ENCODE measurements at regions not wholly inside any gene's neighbourhood (a gene's known extent, or its start where the extent isn't known, plus 50 kb on each side); places are given as distances from the start of the nearest gene placed in this dataset.
"Not testable (repeated sequence)": the region's sequence is repeated elsewhere in the genome, so short reads cannot be mapped to it uniquely, and the experiment has no call there.

DNA sequence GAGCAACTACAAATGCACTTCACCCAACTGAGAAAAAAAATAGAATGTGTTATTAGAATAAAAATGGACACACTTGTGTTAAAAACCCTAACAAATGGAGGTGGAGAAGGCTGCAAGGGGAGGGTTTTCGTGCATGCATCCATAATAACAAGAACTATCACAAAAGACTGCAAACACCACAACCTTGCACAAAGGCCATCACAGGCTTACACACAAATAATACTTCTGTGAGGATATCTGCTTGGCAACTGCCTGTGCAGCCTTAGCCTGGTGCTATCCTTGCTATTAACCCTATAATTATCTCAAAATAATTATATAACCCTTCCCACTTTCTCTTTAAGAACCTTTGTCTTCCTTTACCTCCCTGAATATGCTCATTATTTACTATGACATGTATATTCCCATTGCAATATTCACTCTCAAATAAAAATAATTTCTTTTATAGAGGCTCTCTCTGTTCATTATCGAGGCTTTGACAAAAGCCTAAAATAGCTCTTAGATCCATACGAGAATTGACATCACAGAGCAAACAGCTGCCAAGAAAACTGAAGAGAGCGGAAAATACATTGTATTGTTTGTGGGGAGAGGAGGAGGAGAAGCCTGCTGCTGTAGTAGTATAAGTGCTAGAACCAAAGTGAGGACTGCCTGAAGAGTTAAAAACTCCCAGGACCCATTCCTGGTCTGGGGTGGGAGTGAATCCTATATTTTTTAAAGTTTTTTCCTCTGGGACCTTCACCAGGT, 1768.7 kb downstream of the BRINP3 start:
- H3K4me3 Mint-ChIP-seq, result no peak overlapping the region
- no peaks in the 10 kb centered on the region for H3K36me3 Mint-ChIP-seq
- H3K4me1 Mint-ChIP-seq, result no peaks in the 10 kb centered on the region
- H3K27ac Mint-ChIP-seq, result no peak overlapping the region
- H3K9me3 Mint-ChIP-seq, result peaks cover 25% of the 10 kb centered on the region
- no peaks in the 10 kb centered on the region for H3K27me3 Mint-ChIP-seq

DNA sequence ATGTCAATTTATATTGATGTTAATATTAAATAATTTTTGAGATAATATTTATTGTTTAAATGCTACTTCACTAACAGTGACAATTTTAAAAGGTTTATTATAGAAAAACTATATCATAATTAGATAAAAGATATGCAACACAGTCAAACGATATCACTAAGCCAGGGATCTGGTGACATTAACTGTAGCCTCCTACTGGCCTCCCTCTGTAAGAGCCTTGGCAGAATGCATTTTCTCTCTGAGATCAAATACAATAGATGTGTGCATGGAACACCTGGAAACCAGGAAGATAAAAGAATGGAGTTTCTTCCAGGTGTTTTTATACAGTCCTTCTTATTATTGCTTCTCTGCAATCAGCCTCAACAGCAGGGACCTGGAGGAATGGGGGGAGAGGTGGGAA, 1762.1 kb downstream of the BRINP3 start:
- Mint-ChIP-seq H3K9me3 (peaks cover 4% of the 10 kb centered on the region), H3K27me3 (no peaks in the 10 kb centered on the region), H3K4me1 (no peaks in the 10 kb centered on the region), H3K27ac (no peak overlapping the region), H3K4me3 (no peak overlapping the region), H3K36me3 (no peaks in the 10 kb centered on the region)

DNA sequence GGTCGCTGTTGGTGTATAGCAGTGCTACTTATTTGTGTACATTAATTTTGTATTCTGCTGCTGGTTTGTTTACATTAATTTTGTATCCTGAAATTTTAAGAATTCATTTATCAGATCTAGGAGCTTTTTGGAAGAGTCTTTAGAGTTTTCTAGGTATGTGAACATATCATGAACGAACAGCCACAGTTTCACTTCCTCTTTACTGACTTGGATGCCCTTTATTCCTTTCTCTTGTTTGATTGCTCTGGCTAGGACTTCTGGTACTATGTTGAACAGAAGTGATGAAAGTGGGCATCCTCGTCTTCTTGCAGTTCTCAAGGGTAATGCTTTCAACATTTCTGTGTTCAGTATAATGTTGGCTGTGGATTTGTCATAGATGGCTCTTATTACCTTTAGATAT, 1757.9 kb downstream of the BRINP3 start:
- no peaks in the 10 kb centered on the region for H3K9me3 Mint-ChIP-seq
- no peak overlapping the region for H3K27ac Mint-ChIP-seq
- no peak overlapping the region for H3K4me3 Mint-ChIP-seq
- H3K4me1 Mint-ChIP-seq, result no peaks in the 10 kb centered on the region
- no peaks in the 10 kb centered on the region for H3K27me3 Mint-ChIP-seq
- H3K36me3 Mint-ChIP-seq, result no peaks in the 10 kb centered on the region

DNA sequence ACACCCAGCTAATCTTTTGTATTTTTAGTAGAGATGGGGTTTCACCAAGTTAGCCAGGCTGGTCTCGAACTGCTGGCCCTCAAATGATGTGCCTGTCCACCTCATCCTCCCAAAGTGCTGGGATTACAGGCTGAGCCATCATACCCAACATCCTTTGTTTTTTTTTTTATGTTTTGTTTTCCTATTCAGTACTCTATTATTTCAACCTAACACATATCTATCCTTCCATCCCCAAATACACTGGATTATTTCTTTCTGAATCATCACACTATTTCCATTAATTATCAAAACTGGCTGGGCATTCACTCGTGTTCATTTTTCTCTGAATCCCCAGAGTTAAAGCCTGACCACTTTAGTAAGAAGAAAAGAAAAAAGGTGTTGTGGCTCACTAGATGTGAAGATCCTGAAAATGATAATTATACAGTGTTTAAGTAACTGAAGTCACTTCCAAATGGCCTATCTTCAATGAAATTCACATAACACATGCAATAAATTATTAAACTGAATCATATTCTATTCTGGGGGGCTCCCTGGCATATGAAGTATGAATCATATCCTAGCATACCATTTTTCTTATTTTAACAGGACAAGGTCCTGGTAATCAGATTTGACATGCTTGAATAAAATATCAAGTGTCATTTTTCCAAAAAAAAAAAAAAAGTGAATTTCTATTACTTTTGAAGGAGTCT, 1754.2 kb downstream of the BRINP3 start:
- Mint-ChIP-seq H3K36me3 (no peaks in the 10 kb centered on the region), H3K4me3 (no peak overlapping the region), H3K27me3 (no peaks in the 10 kb centered on the region)

DNA sequence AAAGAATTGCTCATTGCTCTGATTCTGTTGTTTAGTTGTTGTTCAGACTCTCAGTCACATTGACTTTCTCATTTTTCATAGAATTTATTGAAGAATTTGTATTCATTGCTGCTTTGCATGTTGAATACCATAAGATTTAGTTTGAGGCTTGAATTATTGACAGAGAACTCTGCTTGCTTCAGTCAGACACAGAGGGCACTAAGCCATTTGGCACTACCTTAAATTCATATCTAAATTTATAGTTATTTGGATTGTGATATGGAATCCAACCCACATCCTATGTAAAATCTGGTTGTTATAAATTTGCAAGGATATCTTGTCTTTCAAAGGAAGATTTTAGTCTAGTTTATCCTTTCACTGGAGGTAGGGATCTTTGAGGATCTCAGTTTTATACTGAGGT, 1748.6 kb downstream of the BRINP3 start:
- H3K4me1 Mint-ChIP-seq, result no peaks in the 10 kb centered on the region
- no peak overlapping the region for H3K4me3 Mint-ChIP-seq
- no peak overlapping the region for H3K27ac Mint-ChIP-seq
- H3K36me3 Mint-ChIP-seq, result no peaks in the 10 kb centered on the region
- peaks cover 6% of the 10 kb centered on the region for H3K9me3 Mint-ChIP-seq
- H3K27me3 Mint-ChIP-seq, result no peaks in the 10 kb centered on the region

More for the DNA sequence above, 1754.2 kb downstream of the BRINP3 start:
- H3K9me3 Mint-ChIP-seq, result no peaks in the 10 kb centered on the region
- no peak overlapping the region for H3K27ac Mint-ChIP-seq
- H3K4me1 Mint-ChIP-seq, result no peaks in the 10 kb centered on the region

DNA sequence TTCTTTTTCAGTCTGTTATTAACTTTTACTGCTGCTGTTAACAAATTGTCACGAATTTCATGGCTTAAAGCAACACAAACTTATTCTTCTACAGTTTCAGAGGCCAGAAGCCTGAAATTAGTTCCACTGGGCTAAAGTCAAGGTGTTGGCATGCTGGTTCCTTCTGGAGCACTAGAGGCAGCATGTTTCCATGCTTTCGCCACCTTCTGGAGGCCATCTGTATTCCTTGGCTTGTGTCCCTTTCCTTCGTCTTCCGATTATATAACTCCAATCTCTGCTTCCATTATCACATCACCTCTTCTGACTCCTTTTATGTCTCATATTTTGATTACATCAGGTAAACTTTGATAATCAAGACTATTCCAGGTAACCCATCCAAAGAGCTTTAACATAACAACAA, 1742.1 kb downstream of the BRINP3 start:
- Mint-ChIP-seq H3K9me3 (peaks cover 6% of the 10 kb centered on the region), H3K27ac (no peak overlapping the region), H3K4me1 (no peaks in the 10 kb centered on the region), H3K4me3 (no peak overlapping the region), H3K36me3 (no peaks in the 10 kb centered on the region), H3K27me3 (no peaks in the 10 kb centered on the region)

DNA sequence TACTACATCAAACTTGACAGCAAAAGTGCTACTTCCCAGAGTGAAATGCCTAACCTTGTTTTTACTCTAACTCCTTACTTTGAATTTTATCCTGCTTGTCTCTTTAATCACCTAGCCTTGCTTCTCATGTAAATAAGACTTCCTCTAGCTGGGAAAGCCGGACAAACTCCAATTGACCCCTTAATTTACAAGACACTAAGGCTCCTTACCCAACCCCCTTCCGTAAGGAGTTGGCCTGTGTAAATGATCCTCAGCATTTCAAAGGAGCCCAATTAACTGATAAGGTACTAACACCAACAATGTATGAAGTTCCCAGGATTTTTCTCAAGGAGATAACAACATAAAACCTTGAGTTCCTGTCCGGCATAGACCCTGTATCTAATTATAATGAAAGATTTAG, 1728.4 kb downstream of the BRINP3 start:
- not testable (repeated sequence) for H3K27me3 Mint-ChIP-seq, H3K27ac Mint-ChIP-seq, H3K4me1 Mint-ChIP-seq, H3K4me3 Mint-ChIP-seq, H3K9me3 Mint-ChIP-seq, H3K36me3 Mint-ChIP-seq

DNA sequence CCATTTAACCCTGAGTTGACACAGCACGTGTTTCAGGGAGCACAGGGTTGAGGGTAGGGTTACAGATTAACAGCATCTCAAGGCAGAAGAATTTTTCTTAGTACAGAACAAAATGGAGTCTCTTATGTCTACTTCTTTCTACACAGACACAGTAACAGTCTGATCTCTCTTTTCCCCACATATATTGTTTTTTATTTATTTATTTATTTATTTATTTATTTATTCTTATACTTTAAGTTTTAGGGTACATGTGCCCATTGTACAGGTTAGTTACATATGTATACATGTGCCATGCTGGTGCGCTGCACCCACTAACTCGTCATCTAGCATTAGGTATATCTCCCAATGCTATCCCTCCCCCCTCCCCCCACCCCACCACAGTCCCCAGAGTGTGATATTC, 1725.6 kb downstream of the BRINP3 start:
- not testable (repeated sequence) for H3K4me3 Mint-ChIP-seq, H3K27ac Mint-ChIP-seq, H3K4me1 Mint-ChIP-seq, H3K9me3 Mint-ChIP-seq, H3K36me3 Mint-ChIP-seq, H3K27me3 Mint-ChIP-seq

DNA sequence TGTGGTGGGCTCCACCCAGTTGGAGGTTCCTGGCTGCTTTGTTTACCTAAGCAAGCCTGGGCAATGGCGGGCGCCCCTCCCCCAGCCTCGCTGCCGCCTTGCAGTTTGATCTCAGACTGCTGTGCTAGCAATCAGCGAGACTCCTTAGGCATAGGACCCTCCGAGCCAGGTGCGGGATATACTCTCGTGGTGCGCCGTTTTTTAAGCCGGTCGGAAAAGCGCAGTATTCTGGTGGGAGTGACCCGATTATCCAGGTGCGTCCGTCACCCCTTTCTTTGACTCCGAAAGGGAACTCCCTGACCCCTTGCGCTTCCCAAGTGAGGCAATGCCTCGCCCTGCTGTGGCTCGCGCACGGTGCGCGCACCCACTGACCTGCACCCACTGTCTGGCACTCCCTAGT, 1719.9 kb downstream of the BRINP3 start:
- not testable (repeated sequence) for H3K4me1 Mint-ChIP-seq, H3K4me3 Mint-ChIP-seq, H3K27me3 Mint-ChIP-seq, H3K9me3 Mint-ChIP-seq, H3K27ac Mint-ChIP-seq, H3K36me3 Mint-ChIP-seq

DNA sequence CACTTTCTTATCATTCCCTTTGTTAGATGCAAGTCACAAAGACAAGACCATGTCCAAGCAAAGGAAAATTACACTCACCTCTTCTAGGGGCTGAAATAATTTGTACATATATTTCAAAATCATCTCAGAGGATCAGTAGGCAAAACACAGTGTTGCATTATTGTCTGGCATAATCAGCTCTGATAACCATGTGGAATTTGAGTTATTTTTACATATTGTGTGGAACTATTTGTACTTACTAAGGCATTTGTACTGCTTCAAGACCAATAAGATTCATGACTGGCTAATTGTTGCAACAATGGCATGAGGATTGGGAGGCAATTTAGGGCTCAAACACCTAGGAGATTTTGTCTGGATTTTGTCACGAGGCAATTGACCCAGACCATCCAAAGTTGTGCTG, 1716.4 kb downstream of the BRINP3 start:
- no peak overlapping the region for H3K27ac Mint-ChIP-seq
- H3K9me3 Mint-ChIP-seq, result peaks cover 7% of the 10 kb centered on the region
- no peak overlapping the region for H3K4me3 Mint-ChIP-seq

DNA sequence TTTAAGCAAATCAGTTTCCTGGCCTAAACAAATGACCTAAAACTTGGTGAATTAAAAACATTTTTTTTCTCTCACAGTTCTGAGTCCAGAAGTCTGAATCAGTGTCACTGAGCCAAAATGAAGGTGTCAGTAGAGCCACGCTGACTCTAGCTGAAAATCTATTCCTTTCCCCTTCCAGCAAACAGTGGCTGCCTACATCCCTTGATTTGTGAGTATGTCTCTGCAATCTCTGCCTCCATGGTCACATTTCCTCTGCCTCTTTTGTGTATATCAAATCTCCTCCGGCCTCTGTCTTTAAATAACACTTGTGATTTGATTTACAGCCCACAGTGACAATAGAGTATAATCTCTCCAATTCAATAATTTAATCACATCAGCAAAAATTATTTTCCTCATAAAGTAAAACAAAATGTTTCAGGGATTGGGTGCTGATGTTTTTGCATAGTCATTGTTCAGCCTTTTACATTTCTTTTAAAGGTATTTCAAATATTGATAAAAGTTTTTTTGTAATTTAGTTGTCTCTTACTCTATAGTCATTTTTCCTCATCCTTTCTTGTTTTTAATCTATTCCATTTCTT, 1715.4 kb downstream of the BRINP3 start:
- Mint-ChIP-seq H3K4me1 (no peaks in the 10 kb centered on the region), H3K27me3 (no peaks in the 10 kb centered on the region), H3K4me3 (no peak overlapping the region), H3K9me3 (peaks cover 7% of the 10 kb centered on the region), H3K27ac (no peak overlapping the region), H3K36me3 (no peaks in the 10 kb centered on the region)

More for the DNA sequence above, 1716.4 kb downstream of the BRINP3 start:
- Mint-ChIP-seq H3K36me3 (no peaks in the 10 kb centered on the region), H3K27me3 (no peaks in the 10 kb centered on the region), H3K4me1 (no peaks in the 10 kb centered on the region)

DNA sequence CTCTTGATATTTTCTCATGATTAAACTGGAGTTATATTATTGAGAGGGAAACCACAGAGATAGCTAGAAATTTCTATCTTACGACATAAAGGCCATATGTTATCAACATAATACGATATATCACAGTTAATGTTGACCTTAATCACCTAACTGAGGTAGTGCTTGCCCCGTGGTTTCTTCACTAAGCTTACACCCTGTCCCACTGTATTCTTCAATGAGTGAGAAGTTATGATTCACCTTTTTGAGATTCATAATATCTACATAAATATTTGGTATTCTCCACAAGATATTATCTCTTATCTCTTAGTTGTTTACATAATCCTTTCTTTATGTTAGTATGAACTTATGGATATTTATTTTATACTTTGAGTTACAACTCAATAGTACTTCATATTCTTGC, 1714.1 kb downstream of the BRINP3 start:
- no peaks in the 10 kb centered on the region for H3K36me3 Mint-ChIP-seq
- H3K9me3 Mint-ChIP-seq, result peaks cover 7% of the 10 kb centered on the region
- H3K4me1 Mint-ChIP-seq, result no peaks in the 10 kb centered on the region
- H3K4me3 Mint-ChIP-seq, result no peak overlapping the region
- H3K27me3 Mint-ChIP-seq, result no peaks in the 10 kb centered on the region
- H3K27ac Mint-ChIP-seq, result no peak overlapping the region

DNA sequence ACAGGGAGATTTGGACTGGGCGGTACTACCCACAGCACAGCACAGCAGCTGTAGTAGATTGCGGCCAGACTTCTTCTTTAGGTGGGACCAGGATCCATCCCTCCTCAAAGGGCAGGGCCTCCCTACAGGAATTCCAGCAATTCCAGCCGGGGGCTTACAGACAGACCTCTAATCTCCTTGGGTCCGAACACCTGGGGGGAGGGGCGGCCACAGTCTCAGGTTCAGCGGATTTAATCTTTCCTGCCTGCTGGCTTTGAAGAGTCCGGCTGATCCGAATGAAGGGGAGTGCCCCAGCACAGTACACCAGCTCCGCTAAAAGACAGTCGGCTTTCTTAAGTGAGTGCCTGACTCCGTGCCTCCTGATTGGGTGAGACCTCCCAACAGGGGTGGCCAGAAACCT, 1708.5 kb downstream of the BRINP3 start:
- H3K4me3 Mint-ChIP-seq, result no peak overlapping the region
- H3K27me3 Mint-ChIP-seq, result no peaks in the 10 kb centered on the region
- peaks cover 8% of the 10 kb centered on the region for H3K9me3 Mint-ChIP-seq
- no peaks in the 10 kb centered on the region for H3K4me1 Mint-ChIP-seq
- H3K36me3 Mint-ChIP-seq, result no peaks in the 10 kb centered on the region
- no peak overlapping the region for H3K27ac Mint-ChIP-seq

DNA sequence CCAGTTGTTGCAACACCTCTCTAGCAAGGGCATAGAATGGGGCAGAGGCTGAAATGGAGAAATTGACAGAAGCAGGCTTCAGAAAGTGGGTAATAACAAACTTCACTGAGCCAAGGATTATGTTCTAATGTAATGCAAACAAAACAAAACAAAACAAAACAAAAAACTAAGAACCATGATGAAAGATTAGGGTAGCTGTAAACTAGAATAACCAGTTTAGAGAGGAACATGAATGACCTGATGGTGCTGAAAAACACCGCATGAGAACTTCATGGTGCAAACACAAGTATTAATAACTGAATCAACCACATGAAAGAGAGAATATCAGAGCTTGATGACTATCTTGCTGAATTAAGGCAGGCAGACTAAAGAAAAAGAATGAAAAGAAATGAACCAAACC, 1707.7 kb downstream of the BRINP3 start:
- Mint-ChIP-seq H3K4me3 (no peak overlapping the region), H3K9me3 (peaks cover 8% of the 10 kb centered on the region), H3K27ac (no peak overlapping the region)

DNA sequence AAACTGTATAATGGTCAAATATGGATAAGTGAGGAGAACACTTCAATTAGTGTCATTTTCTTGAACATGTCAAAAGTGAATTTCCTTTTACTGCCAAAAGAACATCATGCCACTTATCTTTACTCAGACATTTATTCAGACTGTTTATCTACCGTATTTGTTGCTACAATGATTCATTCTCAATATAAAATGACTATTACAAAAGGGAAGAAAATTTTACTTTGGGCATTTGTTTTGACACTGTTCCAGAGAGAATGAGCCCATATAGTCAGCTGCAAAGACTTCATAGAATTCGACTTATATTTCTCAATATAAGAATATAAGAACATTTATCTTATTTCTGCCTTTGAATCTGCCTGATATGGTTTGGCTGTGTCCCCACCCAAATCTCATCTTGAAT, 1699.1 kb downstream of the BRINP3 start:
- H3K4me3 Mint-ChIP-seq, result no peak overlapping the region
- no peaks in the 10 kb centered on the region for H3K27me3 Mint-ChIP-seq
- no peaks in the 10 kb centered on the region for H3K36me3 Mint-ChIP-seq
- no peaks in the 10 kb centered on the region for H3K4me1 Mint-ChIP-seq
- peaks cover 6% of the 10 kb centered on the region for H3K9me3 Mint-ChIP-seq
- no peak overlapping the region for H3K27ac Mint-ChIP-seq

More for the DNA sequence above, 1707.7 kb downstream of the BRINP3 start:
- Mint-ChIP-seq H3K4me1 (no peaks in the 10 kb centered on the region), H3K27me3 (no peaks in the 10 kb centered on the region), H3K36me3 (no peaks in the 10 kb centered on the region)

DNA sequence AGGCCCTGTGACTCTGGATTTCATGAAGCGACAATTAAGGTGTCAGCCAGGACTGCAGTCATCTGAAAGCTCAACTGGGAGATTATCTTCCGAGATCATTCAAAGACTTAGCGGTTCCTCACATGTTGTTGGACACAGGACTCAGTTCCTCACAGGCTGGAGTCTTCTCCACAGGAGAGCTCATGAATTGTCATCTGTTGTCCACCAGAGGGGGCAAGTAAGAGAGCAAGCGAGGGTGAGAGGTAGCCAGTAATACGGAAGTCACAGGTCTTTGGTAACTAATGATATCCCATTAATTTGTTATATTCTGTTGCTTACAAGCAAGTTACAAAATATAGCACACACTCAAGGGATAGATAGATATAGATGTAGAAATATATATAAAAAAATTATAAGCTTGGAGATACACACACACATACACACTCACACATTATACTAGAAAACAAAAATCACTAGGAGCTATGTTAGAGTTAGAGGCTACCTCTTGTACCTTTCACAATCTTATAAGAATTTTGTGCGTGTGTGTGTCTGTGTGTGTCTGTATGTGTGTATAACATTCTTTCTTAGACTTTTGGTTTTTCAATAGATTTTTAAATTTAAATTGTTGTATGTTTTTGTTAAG, 1695.3 kb downstream of the BRINP3 start:
- H3K27me3 Mint-ChIP-seq, result no peaks in the 10 kb centered on the region
- H3K4me3 Mint-ChIP-seq, result no peak overlapping the region
- no peaks in the 10 kb centered on the region for H3K36me3 Mint-ChIP-seq
- no peak overlapping the region for H3K27ac Mint-ChIP-seq
- H3K4me1 Mint-ChIP-seq, result no peaks in the 10 kb centered on the region
- no peaks in the 10 kb centered on the region for H3K9me3 Mint-ChIP-seq
